DND-41 (cell line): ENCODE measurements at regions not wholly inside any gene's neighbourhood (a gene's known extent, or its start where the extent isn't known, plus 50 kb on each side); places are given as distances from the start of the nearest gene placed in this dataset.

Source experiments
- CTCF ChIP-seq: IDR thresholded peaks from 2 replicates; pipeline ENCODE4 v1.5.1; 2012; ENCODE audit warnings: borderline replicate concordance, low read length, moderate library complexity, mild to moderate bottlenecking; ENCODE audit not compliant: poor library complexity, severe bottlenecking; ENCODE audit errors: extremely low read depth
- EZH2 ChIP-seq: IDR thresholded peaks from 3 replicates; pipeline ENCODE4 v1.6.1; 2012; ENCODE audit warnings: borderline replicate concordance, low read depth, mild to moderate bottlenecking, moderate library complexity, low read length, inconsistent platforms; ENCODE audit not compliant: severe bottlenecking

- TF ChIP-seq CTCF: no peak
- TF ChIP-seq EZH2: no peak
Measured at GRCh38 chr2:199100326-199101110, 357.2 kb downstream of the SATB2 start.
